Glomerular visceral epithelial cell (primary cell): ENCODE measurements at regions not wholly inside any gene's neighbourhood (a gene's known extent, or its start where the extent isn't known, plus 50 kb on each side); places are given as distances from the start of the nearest gene placed in this dataset.

Source experiments
- DNase-seq: peaks from one replicate; pipeline ENCODE4 v3.0.0-alpha.2; 2016; ENCODE audit errors: extremely low spot score

GRCh38 chr20:47406849-47407682 is 50.6 kb upstream of the ZMYND8 start:
- DNase-seq = no peak

GRCh38 chr20:47411161-47411560 is 54.7 kb upstream of the ZMYND8 start:
- DNase-seq = no peak

GRCh38 chr20:47412083-47412482 is 55.6 kb upstream of the ZMYND8 start:
- no peak for DNase-seq

- DNase-seq = no peak
These were observed 56.7 kb upstream of the ZMYND8 start for GRCh38 chr20:47413189-47413588.

- DNase-seq = no peak
These were observed 61.0 kb upstream of the ZMYND8 start for GRCh38 chr20:47417245-47418068.

GRCh38 chr20:47418069-47418757 is 61.7 kb upstream of the ZMYND8 start:
- DNase-seq = no peak

- no peak for DNase-seq
These were observed 63.5 kb upstream of the ZMYND8 start for GRCh38 chr20:47419953-47420514.

GRCh38 chr20:47421076-47421475 is 64.6 kb upstream of the ZMYND8 start:
- no peak for DNase-seq

GRCh38 chr20:47423586-47423985 is 67.1 kb upstream of the ZMYND8 start:
- no peak for DNase-seq

GRCh38 chr20:47427067-47427466 is 70.6 kb upstream of the ZMYND8 start:
- DNase-seq = no peak

GRCh38 chr20:47427746-47428145 is 71.2 kb upstream of the ZMYND8 start:
- no peak for DNase-seq

GRCh38 chr20:47428164-47428563 is 71.7 kb upstream of the ZMYND8 start:
- no peak for DNase-seq

- DNase-seq = no peak
These were observed 72.4 kb upstream of the ZMYND8 start for GRCh38 chr20:47428851-47429336.

- DNase-seq = no peak
These were observed 72.3 kb upstream of the NCOA3 start for GRCh38 chr20:47429409-47429808.

- no peak for DNase-seq
These were observed 70.7 kb upstream of the NCOA3 start for GRCh38 chr20:47430862-47431588.

GRCh38 chr20:47432834-47433210 is 68.9 kb upstream of the NCOA3 start:
- no peak for DNase-seq

- peak; percentile 73 for DNase-seq
These were observed 67.4 kb upstream of the NCOA3 start for GRCh38 chr20:47434128-47434779.

- no peak for DNase-seq
These were observed 63.0 kb upstream of the NCOA3 start for GRCh38 chr20:47438464-47439381.
